ENCODE measurements at regions not wholly inside any gene's neighbourhood (a gene's known extent, or its start where the extent isn't known, plus 50 kb on each side); places are given as distances from the start of the nearest gene placed in this dataset.

GRCh38 chr18:75133721-75134610 is 75.0 kb downstream of the PTGR3 start:
- DNase-seq, result no peak
- WGBS, 4 donors, result 86 to 91% (median 90%) methylated on average over 22 to 28 of the region's 28 CpGs
- ATAC-seq, result no peak
- Histone ChIP-seq H3K4me3 (no peak overlapping the region), H3K36me3 (no peaks in the 10 kb centered on the region), H3K27ac (no peak overlapping the region), H3K27me3 (no peaks in the 10 kb centered on the region), H3K4me1 (no peaks in the 10 kb centered on the region), H3K9me3 (no peaks in the 10 kb centered on the region)
- intact Hi-C loops (cut with DNase I), result no loop called here
- TF ChIP-seq CTCF (IDR thresholded peaks at IDR 0.05) (no peak), POLR2A (IDR thresholded peaks at IDR 0.05) (no peak)

- WGBS, 4 donors, result 83 to 85% (median 84%) methylated on average over 12 to 13 of the region's 13 CpGs
- intact Hi-C loops (cut with DNase I), result no loop called here
- ATAC-seq (no peak), DNase-seq (no peak)
- Histone ChIP-seq H3K4me1 (no peaks in the 10 kb centered on the region), H3K4me3 (no peak overlapping the region), H3K36me3 (no peaks in the 10 kb centered on the region), H3K27me3 (no peaks in the 10 kb centered on the region), H3K9me3 (no peaks in the 10 kb centered on the region), H3K27ac (no peak overlapping the region)
- no peak for TF ChIP-seq POLR2A (IDR thresholded peaks at IDR 0.05)
- TF ChIP-seq CTCF (IDR thresholded peaks at IDR 0.05), result no peak
Measured at GRCh38 chr18:75132931-75133525, 75.9 kb downstream of the PTGR3 start.

GRCh38 chr18:75132098-75132870 is 76.7 kb downstream of the PTGR3 start:
- H3K4me3 ChIP-seq, result no peak overlapping the region
- H3K27me3 ChIP-seq, result no peaks in the 10 kb centered on the region
- no peak overlapping the region for H3K27ac ChIP-seq
- intact Hi-C loops (cut with DNase I), result no loop called here
- no peak for TF ChIP-seq POLR2A (IDR thresholded peaks at IDR 0.05)
- TF ChIP-seq CTCF (IDR thresholded peaks at IDR 0.05), result no peak
- DNase-seq, result no peak
- ATAC-seq, result no peak
- no peaks in the 10 kb centered on the region for H3K4me1 ChIP-seq
- no peaks in the 10 kb centered on the region for H3K36me3 ChIP-seq
- WGBS, 4 donors, result 91 to 95% (median 94%) methylated on average over 27 of the region's 27 CpGs
- no peaks in the 10 kb centered on the region for H3K9me3 ChIP-seq

Measured in heart left ventricle (tissue), 16 donors.